HG03457 (cell line): ENCODE measurements at regions not wholly inside any gene's neighbourhood (a gene's known extent, or its start where the extent isn't known, plus 50 kb on each side); places are given as distances from the start of the nearest gene placed in this dataset.
"Not testable (repeated sequence)": the region's sequence is repeated elsewhere in the genome, so short reads cannot be mapped to it uniquely, and the experiment has no call there.

Experiments
- ATAC-seq: cut with Tn5 transposase; IDR thresholded peaks from one replicate; pipeline ENCODE4 v1.9.1; 2021; ENCODE audit warnings: moderate number of reproducible peaks; ENCODE audit not compliant: unreplicated experiment

DNA sequence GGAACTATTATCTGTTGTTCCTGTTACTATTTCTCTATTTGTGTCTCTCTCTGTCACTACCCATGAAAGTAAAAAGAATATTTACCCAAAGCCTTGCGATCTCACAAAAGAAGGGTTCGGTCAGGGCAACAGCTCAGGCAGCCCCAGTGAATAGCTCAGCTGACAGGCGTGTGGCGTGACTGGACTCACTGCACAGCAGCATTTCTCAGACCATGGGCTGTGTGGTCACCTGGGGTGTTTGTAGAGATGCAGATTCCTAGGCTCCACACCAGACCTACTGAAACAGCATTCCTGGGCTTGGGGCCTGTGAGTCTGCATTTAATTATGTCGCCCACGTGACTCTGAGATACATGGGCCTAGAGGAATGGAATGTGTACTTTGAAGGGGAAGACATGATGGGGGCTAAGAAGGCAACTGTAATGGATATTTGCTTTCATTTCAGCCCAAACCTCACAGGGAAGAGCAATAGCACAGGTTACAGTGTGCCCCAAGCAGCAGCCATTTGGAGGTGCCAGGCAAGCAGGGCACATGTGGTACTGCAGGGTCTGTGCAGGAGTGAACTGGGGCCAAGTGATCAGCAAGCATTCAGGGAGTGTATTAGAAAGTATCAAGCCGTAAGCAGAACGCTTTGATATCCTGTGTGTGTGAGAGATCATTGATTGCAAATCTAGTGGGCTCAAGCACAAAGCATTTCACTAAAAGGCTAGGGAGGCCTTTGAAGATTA, 90.4 kb upstream of the RBMS1 start:
- ATAC-seq = no peak

DNA sequence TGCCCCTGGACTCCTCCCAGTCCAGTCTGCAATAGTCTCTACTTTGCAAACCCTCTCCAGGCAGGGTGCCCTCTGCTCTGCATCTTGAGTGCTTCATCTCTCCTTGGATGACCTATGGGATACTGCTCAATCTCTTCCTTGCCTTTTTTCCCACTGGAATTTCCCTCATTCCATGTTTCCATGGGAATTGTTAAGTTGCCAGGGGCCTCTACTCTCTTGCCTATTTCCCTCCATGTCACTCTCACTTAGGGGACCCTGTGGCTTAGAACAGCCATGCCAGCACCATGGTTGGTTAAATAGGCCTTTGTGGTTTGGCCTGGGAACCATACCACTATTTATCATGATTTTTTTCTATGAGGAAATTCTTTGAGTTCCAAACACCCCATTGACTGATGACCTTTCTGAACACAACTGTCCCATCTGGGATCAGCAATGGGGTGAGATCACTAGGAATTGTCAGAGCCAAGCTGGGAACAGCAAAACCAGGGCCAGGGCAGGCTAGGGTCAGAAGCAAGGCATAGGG, 91.4 kb upstream of the RBMS1 start:
- no peak for ATAC-seq

DNA sequence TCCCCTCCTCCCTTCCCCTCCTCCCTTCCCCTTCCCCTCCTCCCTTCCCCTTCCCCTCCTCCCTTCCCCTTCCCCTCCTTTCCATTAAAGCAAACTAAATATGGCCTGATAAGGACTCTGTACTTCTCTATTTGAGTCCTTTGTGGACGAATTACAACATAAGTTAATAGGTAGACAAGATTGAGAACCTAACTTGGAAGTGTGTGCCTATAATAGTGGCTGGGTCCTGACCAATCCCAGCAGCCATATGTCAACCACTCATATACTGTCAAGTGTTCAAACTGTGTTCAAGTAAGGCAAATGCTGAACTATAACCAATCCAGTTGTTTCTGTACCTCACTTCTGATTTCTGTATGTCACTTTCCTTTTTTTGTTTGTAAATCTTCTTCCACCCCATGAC, 97.1 kb upstream of the RBMS1 start:
- ATAC-seq = no peak

DNA sequence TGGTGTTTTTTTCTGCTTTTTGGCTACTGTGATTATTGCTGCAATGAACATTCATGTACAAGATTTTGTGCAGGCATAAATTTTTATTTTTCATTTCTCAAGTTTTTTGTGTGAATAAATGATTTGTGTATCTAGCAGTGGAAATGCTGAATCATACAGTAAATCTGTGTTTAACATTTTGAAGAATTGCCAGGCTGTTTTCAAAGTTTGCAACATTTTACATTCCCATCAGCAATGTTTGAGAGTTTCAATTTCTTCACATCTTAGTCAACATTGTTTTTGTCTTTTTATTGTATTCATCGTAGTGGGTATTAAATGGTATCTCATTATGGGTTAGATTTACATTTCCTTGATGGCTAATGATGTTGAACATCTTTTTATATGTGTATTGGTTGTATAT, 98.8 kb upstream of the RBMS1 start:
- ATAC-seq = no peak

DNA sequence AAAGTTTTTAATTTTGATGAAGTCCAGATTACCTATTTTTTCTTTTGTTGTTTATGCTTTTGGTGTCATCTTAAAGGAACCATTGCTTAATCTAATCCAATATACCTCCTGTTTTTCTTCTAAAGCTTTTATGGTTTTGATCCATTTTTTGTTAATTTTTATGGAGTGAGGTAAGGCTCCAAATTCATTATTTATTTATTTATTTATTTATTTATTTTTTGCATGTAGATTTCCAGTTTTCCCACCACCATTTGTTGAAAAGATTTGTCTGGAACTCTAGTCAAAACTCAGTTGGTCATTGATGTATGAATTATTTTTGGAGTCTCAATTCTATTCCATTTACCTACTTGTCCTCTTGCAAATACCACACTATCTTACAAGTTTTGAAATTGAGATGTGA, 99.4 kb upstream of the RBMS1 start:
- no peak for ATAC-seq

DNA sequence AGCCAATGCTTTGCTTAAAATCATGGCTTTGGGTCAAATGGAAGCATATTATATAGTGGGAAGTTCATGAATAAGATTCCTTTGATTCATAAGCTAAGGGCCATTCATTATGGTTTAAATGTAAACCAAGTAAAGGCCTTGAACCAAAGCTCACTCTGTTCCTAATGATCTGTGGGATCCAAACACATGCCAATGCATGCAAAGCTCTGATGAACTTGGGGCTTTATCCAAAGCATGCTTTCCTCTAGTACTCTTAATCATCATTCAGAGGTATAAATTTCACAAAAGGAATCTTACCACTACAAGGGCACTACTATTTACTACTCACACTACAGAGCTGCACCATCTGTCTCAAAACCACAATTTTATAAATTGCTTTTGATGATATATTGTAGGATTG, 102.8 kb upstream of the RBMS1 start:
- no peak for ATAC-seq

DNA sequence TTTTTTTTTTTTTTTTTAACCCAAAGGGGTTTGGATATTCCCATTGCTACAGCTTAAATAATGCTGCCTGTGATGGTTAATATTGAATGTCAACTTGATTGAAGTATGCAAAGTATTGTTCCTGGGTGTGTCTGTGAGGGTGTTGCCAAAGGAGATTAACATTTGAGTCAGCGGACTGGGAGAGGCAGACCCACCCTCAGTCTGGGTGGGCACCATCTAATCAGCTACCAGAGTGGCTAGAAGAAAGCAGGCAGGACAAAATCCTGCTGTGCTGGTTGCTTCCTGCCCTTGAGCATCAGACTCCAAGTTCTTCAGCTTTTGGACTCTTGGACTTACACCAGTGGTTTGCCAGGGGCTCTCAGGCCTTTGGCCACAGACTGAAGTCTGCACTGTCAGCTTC, 106.8 kb upstream of the RBMS1 start:
- ATAC-seq = not testable (repeated sequence)

DNA sequence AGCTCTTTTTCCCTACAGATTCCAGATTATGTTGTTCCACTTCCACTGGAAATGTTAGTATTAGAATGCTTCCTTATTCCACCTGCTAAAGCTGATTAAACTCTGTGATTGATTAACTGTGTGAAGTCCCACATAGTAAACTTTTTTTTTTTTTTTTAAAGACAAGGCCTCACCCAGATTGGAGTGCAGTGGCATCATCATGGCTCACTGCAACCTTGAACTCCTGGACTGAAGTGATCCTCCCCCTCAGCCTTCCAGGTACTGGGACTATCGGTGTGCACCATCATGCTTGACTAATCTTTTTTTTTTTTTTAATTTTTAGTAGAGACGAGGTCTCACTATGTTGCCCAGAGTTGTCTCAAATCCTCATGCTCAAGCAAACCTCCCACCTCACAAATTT, 108.5 kb upstream of the RBMS1 start:
- ATAC-seq = no peak

DNA sequence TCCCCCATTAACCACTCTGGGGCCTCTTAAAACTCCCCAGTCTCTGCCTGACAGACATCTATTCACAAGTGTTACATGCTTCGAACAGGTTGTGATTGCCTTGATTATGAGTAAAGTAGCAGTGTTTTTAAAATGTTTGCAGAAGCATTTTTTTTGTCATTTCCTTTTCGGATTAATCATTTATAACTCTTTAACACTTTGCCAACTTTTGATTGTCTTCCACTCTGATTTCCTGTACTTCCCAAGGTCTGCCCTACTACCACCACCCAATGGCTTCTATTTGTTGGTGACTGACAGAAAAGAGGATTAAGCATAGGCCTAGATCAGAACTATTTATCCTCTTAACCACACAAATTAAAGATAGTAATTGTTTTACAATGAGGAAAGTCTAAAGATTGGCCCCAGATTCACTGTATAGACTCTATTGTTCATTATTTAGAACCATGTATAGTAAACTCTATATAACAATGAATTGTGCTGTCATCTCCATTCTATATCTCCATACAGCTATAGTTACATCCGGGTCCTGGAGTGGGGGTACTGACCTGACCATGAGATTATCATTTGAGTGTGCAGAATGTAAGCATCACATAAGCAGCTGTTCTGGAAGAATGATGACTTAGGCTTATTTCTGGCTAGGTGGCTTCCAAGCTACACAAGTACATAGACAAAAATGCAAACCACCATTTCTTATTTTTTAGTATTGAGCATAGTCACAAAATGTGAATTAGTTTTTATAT, 110.3 kb upstream of the RBMS1 start:
- no peak for ATAC-seq

DNA sequence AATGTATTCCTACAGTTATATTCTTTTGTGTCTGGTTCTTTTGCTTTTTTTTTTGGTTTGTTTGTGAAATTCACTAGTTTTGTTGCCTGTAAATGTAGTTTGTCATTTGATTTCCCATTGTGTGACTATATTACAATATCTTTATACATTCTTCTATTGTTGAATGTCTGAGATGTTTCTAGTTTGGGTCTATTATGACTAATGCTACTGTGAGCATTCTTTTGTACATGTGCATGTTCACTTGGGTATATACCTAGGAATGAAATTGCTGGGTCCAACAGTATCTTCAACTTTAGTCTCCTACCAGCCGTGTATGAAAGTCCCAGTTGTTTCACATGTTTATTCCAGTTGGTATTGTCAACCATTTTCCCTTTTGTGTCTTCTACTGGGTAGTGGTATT, 112.7 kb upstream of the RBMS1 start:
- no peak for ATAC-seq

DNA sequence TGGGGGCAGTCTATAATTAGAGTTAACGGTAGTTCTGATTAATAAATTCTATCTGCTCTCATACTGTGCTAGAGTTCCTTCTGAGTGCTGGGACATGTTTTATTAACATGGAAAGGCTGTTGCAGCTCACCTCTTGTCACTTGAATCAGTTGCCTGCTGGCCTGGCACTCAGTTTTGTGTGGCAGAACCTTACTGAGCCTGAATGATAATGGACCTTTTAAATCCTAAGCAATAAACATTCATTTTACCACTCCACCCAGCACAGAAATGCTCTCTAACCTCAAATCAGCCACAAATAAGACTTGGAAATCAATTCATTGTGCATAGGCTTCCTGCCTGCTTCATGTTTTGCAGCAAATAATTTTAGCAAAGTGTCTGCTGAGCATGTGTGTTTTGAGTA, 115.0 kb upstream of the RBMS1 start:
- no peak for ATAC-seq

DNA sequence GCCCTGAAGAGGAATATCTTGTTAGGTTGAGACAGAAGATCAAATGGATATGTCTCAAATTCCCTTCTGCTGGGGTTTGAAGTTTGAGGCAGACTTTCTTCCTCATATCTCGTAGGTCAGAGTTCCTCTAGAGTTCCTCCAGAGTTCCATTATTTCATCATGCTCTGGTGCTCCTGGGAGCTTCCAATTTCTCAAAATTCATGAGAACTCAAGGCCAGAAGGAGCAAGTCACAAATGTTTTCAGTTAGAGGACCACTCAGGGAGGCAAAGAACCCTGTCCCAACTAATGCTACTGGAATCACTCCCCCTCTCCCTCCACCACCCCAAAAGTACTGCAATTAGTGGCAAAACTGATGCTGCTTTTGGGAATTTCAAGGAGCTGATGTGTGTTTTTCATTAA, 115.7 kb upstream of the RBMS1 start:
- no peak for ATAC-seq

DNA sequence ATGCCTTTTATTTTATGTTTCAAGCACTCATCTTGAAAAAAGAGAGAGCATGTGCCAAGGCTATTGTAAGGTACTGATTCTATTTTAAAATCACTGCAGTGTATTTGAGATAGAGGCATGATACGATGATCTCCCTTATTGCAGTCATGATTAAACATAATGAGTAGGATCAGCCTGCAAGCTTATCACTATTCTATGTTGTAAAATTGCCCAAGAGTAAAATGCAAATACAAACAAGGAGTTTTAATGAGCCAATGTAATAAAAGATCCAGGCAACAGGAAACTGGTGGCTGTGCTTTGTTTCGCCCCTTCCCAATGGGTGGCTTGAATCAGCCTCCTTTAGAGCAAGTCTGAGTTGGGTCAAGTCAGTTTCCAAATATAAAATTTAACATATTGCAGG, 116.4 kb upstream of the RBMS1 start:
- ATAC-seq = no peak

DNA sequence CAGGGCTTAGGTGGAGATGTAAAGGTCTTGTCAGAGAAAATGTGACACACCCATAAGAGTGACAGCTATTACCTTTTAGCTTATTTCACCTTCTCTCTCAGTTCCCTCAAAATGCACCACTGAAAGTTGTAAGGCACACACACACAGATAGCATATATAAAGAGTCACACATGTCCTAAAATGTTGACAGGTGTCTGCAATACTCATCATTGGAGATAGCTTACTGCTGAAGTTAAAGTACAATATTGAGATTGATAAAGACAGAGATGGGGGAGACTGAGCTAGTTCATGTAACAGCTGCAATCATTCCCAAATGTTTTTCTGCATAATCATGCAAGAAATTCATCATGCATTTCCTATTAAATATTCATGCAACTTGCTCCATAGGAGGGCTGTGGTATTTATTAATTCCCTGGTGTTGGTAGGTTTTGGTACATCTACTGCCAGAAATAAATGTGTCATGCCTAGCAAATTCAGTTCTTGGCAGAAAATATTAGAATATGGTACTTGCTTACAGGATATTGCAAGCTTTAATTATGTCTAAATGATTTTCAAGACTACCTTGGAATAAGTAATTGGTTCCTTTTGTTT, 118.8 kb upstream of the RBMS1 start:
- no peak for ATAC-seq

DNA sequence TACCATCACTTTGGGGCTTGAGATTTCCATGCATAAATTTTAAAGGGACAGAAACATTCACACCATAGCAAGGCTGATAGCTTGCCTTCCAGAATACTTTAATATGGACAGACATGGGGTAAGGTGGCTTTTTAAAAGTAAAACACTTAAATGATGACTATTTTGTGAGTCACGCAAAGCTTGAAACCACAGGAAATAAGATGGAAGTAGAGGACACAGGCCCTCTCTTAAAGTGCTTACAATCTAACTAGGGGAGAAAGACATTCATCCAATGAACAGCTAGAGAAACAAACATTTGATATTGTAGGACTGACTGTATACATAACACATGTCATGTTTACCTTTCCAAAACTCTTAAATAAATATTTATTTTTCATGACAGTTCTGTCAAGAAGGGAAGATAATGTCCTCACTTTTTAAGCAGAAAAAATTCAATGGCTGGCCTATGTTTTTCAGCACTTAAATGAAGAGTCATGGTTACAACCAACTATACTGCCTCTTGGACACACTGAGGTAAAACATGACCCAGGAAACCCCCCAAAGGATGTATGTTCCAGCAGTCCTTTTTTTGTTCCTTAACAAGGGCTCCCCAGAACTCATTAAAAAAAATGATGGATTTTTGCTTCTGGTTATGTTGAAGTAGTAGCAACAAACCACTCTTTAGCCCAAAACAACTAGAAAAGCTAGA, 120.0 kb upstream of the RBMS1 start:
- ATAC-seq = no peak

DNA sequence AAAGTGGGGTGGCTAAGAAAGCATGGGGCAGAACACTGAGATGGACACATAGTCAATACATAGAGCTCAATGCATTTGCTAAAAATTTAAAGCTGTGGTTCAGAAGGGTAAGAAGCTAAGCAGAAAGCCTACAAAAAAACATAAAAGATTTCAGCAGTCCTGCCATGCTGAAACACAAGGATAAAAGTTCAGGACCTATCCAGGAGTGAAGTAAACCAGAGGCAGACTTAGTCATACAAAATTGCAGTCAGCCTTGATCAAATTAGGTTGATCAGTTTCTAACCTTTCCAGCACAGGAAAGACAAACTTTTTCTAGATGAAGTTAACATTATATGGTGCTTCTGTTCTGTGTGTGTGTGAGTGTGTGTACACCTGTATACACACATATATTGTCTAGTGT, 120.8 kb upstream of the RBMS1 start:
- no peak for ATAC-seq

DNA sequence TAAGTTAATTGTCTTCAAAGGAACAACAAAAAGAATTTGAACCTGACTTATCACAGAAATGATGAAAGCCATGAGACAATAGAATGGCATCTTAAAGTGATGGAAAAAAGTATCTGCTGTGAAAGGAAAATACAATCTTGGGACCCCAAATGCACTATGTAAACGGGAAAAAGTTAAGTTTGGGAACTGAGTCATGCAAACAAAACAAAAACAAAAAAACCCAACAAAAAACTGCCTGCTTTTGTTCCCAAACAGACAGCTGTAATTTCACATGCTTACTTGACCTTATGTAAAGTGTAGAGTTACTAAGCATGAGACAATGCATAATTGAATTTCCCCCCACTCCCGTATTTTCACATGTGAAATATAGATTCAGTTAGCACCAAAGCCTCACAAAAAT, 122.1 kb upstream of the RBMS1 start:
- ATAC-seq = no peak

DNA sequence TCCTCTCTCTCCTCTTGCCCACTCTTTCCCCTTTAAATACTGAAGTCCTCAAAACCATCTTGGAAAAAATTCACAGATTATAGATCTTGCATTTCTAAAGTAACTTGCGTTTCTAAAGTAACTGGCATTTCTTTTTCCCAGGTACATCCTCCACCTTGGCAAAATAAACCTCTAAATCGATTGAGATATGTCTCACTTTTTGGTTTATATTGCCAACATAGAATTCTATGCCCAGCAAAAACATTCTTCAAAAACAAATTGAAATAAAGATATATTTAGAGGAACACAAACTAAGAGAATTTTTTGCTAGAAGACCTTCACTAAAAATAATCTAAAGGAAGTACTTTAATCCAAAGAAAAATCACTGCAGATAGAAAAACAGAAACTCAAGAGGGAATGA, 122.5 kb upstream of the RBMS1 start:
- no peak for ATAC-seq

DNA sequence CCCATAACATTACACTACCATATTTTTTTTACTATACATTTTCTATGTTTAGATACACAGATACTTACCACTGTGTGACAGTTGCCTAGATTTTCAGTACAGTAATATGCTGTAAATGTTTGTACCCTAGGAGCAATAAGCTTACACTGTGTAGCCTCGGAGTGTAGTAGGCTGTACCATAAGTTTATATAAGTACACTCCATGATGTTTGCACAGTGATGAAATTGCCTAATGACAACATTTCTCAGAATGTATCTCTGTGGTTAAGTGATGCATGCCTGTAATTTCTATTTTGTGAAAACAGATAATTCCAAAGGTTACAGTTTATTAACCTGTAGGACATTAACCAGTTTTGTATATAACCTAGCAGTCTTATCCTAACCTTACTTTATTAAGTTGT, 128.1 kb upstream of the RBMS1 start:
- ATAC-seq = no peak

DNA sequence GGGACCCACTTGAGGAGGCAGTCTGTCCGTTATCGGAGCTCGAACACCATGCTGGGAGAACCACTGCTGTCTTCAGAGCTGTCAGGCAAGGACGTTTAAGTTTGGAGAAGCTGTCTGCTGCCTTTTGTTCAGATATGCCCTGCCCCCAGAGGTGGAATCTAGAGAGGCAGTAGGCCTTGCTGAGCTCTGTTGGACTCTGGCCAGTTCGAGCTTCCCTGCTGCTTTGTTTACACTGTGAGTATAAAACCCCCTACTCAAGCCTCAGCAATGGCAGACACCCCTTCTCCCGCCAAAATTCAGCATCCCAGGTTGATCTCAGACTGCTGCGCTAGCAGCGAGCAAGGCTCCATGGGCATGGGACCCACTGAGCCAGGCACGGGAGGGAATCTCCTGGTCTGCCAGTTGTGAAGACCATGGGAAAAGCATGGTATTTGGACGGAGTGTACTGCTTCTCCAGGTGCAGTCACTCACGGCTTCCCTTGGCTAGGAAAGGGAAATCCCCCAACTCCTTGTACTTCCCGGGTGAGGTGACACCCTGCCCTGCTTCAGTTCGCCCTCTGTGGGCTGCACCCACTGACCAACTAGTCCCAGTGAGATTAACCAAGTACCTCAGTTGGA, 134.5 kb upstream of the RBMS1 start:
- ATAC-seq = not testable (repeated sequence)

DNA sequence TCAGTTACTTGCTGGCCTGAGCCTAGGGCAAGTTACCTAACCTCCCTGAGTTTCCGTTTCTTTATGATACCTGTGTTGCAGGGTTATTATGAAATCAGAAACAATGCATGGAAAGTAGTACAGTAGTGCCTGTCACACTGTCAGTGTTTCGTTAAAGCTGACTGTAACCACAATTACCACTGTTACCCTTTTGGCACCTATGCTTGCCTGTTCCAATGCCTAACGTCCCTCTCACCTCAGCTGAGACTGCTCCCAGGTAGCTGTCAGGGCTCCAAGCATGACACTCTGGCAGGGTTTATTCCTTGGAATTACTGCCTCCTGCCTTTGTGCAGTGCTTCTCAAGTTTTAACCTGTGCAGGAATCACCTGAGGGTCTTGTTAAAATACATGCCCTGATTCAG, 135.2 kb upstream of the RBMS1 start:
- ATAC-seq = no peak
